ENCODE measurements at regions not wholly inside any gene's neighbourhood (a gene's known extent, or its start where the extent isn't known, plus 50 kb on each side); places are given as distances from the start of the nearest gene placed in this dataset.

- FAIRE-seq (no peak), DNase-seq (ENCODE audit: insufficient read length, low spot score) (no peak)
Measured at GRCh38 chr7:142383841-142384492, 126.1 kb upstream of the PRSS58 start.

DNA sequence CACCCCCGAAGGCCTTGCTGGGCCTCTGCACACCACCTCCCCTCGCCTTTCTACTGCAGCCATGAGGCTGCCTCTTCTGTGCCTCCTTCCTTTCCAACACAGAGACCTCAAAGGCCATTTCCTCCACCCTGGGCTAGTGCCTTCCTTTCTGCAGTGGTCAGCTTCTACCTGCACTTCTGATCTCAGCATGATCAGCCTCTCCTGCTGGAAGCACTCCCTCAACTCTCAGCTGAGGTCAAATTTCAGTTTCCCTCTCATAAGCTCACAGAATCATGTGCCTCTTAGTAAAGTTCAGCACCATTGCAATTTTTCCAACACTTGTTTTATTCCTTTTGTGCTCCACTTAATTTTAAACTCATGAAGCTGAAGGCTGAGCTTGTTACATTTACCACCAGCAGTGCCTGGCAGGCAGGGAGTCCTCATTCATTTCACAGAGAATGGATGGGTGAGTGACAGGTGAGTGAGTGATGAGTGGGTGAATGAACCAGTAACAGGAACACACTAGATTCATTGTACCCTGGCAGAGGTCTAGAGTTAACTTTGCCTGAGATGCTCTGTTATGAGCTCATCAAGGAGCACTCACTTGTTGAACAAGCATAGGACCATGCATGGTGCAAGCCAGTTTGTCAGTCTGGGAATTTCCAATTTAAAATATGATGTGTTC, 124.0 kb upstream of the PRSS58 start:
- no peak for FAIRE-seq

GRCh38 chr7:142380069-142380468, 122.2 kb upstream of the PRSS58 start:
- no peak for DNase-seq (ENCODE audit: insufficient read length, low spot score)
- no peak for FAIRE-seq

More for the DNA sequence above, 124.0 kb upstream of the PRSS58 start:
- DNase-seq (ENCODE audit: insufficient read length, low spot score), result no peak

- no peak for DNase-seq (ENCODE audit: insufficient read length, low spot score)
- FAIRE-seq, result no peak
Measured at GRCh38 chr7:142379201-142379885, 121.5 kb upstream of the PRSS58 start.

DNA sequence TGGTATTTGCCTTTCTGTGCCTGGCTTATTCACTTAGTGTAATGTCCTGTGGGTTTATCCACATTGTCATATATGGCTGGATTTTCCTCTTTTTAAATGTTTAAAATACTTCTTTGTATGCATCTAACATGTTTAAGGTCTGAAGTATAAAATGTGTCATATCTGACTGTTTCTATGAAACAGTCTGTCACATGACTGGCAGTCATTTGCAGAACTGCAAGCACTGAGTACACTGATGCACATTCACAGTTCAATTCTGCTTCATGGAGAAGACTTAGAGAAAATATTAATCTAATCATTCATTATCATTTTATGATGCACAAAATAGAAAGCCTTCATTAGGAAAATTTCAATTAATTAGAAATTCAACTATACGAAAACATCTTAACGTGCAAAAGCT, 119.7 kb upstream of the PRSS58 start:
- no peak for FAIRE-seq

DNA sequence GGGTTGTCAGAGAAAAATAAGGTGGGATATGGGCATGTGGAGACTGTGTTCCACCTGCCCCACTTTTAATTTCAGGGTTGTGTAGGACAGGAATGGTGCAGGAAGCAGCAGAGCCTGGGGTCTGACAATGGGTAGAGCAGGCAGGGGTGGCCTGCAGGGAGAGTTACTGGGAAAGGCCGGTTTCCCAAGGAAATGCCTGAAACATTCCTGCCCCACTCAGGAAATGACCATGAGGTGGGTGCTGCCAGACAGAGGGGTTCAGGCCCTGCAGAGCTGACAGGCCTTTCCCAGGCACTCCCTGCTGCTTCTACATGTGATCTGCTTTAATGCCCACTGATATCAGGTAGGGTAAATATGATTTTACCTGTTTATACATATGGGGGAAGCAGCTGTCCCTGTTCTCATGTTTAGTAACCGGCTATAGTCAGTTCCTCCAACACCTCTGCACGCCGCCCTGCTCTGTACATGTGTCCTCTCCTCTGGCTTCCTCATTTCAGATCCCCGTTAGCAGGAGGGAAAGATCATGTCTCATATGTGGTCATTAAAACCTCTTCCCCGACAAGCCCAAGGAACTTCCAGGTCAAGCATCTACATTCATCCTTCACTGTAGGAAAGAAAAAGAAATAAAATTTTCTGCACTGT, 118.6 kb upstream of the PRSS58 start:
- DNase-seq (ENCODE audit: insufficient read length, low spot score) (no peak), FAIRE-seq (no peak)

More for the DNA sequence above, 119.7 kb upstream of the PRSS58 start:
- no peak for DNase-seq (ENCODE audit: insufficient read length, low spot score)

DNA sequence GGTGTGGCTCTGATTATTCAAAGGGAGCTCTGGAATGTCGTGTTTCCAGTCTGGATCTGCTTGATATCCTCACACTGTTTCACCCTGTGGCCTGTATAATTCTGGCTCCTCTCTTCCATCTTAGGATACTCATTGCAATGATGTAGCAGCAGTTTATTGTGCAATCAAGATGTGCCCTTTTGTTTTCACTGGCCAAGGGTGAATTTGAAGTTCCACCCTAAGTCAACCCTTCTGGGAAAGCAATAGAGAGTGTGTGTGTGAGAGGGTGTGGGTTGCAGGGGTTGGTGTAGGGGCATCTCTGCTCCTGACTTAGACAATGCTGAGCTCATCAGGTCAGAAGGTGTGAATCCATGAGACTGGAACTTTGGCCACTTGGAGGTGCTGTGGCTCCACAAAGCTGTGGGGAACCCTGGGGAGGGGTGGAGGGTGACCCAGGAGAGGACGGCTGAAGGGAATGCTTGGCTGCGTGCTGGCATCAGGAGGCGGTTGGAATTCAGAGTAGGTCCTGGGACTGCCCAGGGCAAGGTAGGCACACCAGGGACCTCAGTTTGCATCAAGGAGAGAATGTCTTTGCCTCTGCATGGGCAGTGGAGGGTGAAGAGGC, 118.0 kb upstream of the PRSS58 start:
- no peak for DNase-seq (ENCODE audit: insufficient read length, low spot score)

GRCh38 chr7:142372727-142373126, 114.9 kb upstream of the PRSS58 start:
- FAIRE-seq (no peak), DNase-seq (ENCODE audit: insufficient read length, low spot score) (no peak)

More for the DNA sequence above, 118.0 kb upstream of the PRSS58 start:
- FAIRE-seq, result no peak

GRCh38 chr7:142371586-142372377, 113.9 kb upstream of the PRSS58 start:
- FAIRE-seq, result no peak

GRCh38 chr7:142365410-142365842, 107.6 kb upstream of the PRSS58 start:
- no peak for DNase-seq (ENCODE audit: insufficient read length, low spot score)
- FAIRE-seq, result no peak

More at GRCh38 chr7:142371586-142372377, 113.9 kb upstream of the PRSS58 start:
- no peak for DNase-seq (ENCODE audit: insufficient read length, low spot score)

DNA sequence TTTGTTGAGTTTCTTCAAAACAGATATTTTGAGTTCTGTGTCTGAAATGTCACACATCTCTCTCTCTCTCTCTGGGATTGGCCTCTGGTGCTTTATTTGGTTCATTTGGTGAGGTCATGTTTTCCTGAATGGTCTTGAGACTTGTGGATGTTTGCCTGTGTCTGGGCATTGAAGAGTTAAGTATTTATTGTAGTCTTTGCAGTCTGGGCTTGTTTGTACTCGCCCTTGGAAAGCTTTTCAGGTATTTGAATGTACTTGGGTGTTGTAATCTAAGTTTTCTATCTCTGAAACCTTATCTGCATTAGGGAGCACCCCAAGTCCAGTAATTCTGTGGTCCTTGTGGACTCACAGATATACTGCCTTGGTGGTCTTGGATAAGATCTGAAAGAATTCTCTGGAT, 106.7 kb upstream of the PRSS58 start:
- DNase-seq (ENCODE audit: insufficient read length, low spot score), result no peak
- no peak for FAIRE-seq

- DNase-seq (ENCODE audit: insufficient read length, low spot score) (no peak), FAIRE-seq (no peak)
Measured at GRCh38 chr7:142362349-142362748, 104.5 kb upstream of the PRSS58 start.

- FAIRE-seq (no peak), DNase-seq (ENCODE audit: insufficient read length, low spot score) (no peak)
Measured at GRCh38 chr7:142359694-142360279, 101.9 kb upstream of the PRSS58 start.

DNA sequence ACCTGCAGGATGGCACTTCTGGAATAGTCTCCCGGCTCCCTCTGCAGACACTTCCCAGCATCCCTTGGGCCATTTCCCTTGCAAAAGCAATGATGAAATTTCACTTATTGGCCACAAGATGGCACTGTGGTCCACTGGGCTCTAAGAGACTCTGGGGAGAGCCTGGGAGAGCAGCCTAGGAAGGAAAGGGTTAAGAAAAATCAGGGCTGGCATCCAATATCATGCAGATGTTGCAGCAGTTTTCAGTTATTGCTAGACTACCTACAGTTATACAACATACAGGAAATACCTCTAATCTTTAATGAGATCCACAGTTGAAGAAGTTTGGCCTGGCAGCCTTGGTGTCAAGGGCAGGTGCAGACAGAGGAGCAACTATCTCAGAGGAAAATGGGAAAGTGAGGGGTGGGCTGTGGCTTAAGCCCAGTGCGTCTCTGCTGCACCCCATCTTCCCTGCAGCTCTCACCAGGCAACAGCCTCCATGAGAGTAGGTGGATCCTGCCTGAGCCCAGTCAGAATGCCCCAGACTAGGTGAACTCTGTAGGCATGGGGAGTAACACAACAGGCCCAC, 100.2 kb upstream of the PRSS58 start:
- FAIRE-seq (no peak), DNase-seq (ENCODE audit: insufficient read length, low spot score) (peak; percentile 38)

GRCh38 chr7:142356166-142356565, 98.3 kb upstream of the PRSS58 start:
- FAIRE-seq (no peak), DNase-seq (ENCODE audit: insufficient read length, low spot score) (no peak)

GRCh38 chr7:142355328-142355727, 97.5 kb upstream of the PRSS58 start:
- FAIRE-seq (no peak), DNase-seq (ENCODE audit: insufficient read length, low spot score) (no peak)

DNA sequence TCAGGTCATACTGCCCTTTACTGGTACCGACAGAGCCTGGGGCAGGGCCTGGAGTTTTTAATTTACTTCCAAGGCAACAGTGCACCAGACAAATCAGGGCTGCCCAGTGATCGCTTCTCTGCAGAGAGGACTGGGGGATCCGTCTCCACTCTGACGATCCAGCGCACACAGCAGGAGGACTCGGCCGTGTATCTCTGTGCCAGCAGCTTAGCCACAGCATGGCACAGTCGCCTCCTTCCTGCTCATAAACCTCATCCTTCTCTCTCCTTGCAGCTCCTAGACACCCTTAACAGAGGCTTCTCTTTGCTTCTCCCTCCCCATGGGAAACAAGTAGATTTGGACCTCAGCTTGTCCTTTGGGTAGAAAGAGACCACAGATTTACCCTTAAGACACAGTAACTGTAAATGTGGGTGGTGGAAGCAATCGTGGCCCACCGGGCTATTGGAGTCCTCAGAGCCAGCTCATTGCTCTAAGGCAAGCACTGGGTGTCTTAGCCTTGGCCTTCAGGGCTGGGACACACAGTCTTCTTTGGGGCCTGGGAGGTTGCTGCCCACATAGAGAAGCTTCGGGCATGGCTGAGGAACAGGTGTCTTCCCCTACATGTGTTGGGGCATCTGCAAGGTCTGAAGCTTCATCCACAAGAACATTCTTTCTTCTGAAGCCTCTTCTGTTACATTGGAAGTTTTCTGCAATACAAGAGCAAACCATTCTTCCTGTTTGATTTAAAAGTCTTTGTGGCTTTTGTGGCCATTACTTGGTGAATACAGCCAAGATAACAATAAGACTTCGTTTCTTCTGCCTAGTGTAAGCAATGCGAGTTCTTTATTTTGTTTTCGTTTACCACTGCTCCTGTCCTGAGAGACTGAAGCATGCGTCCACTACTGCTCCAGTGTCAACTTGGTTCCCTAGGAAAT, 95.5 kb upstream of the PRSS58 start:
- FAIRE-seq (no peak), DNase-seq (ENCODE audit: insufficient read length, low spot score) (no peak)

DNA sequence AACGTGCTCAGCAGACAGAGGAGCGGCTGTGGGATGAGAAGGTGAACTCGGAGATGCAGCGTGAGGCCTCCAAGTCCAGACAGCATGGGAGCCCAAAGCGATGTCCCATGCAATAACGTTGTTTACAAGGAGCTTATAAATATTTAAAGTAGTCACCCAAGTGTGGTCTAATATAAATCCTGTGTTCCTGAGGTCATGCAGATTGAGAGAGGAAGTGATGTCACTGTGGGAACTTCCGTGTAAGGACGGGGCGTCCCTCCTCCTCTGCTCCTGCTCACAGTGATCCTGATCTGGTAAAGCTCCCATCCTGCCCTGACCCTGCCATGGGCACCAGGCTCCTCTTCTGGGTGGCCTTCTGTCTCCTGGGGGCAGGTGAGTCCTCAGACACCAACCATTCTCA, 94.7 kb upstream of the PRSS58 start:
- FAIRE-seq (no peak), DNase-seq (ENCODE audit: insufficient read length, low spot score) (no peak)

All from HTR-8/SVneo (cell line).